Trophoblast cell (in vitro differentiated cells and primary cell): ENCODE measurements at regions not wholly inside any gene's neighbourhood (a gene's known extent, or its start where the extent isn't known, plus 50 kb on each side); places are given as distances from the start of the nearest gene placed in this dataset.
A peak's percentile ranks its signal among the peaks of the same experiment; 100 is the strongest.

Experiments used
- DNase-seq, 2 donors: peaks; one replicate each; pipeline ENCODE4 v3.0.0-alpha.2; 2016
- H2AFZ ChIP-seq: 2 replicates; pipeline ENCODE4 v1.6.1; 2013; ENCODE audit warnings: low read length, moderate library complexity, mild to moderate bottlenecking; ENCODE audit not compliant: insufficient read depth, poor library complexity
- H2AK5ac ChIP-seq: 2 replicates; pipeline ENCODE4 v1.6.1; 2013; ENCODE audit warnings: mild to moderate bottlenecking, low read length
- H2BK120ac ChIP-seq: 2 replicates; pipeline ENCODE4 v1.6.1; 2013; ENCODE audit warnings: low read length, mild to moderate bottlenecking, moderate library complexity; ENCODE audit not compliant: insufficient read depth, poor library complexity
- H2BK12ac ChIP-seq: 2 replicates; pipeline ENCODE4 v1.6.1; 2013; ENCODE audit warnings: mild to moderate bottlenecking, low read length, moderate library complexity
- H2BK5ac ChIP-seq: 2 replicates; pipeline ENCODE4 v1.6.1; 2013; ENCODE audit warnings: low read length, low read depth, moderate library complexity, mild to moderate bottlenecking; ENCODE audit not compliant: poor library complexity
- H3K14ac ChIP-seq: 2 replicates; pipeline ENCODE4 v1.6.1; 2013; ENCODE audit warnings: mild to moderate bottlenecking, low read length
- H3K18ac ChIP-seq: 2 replicates; pipeline ENCODE4 v1.6.1; 2013; ENCODE audit warnings: mild to moderate bottlenecking, low read length
- H3K23ac ChIP-seq: 2 replicates; pipeline ENCODE4 v1.6.1; 2013; ENCODE audit warnings: low read length
- H3K27ac ChIP-seq: 2 replicates; pipeline ENCODE4 v1.5.1; 2013; ENCODE audit warnings: low read depth, mild to moderate bottlenecking, inconsistent platforms, low read length, moderate library complexity
- H3K27me3 ChIP-seq: 2 replicates; pipeline ENCODE4 v1.6.1; 2013; ENCODE audit warnings: inconsistent platforms, mild to moderate bottlenecking, low read length, moderate library complexity; ENCODE audit not compliant: insufficient read depth
- H3K36me3 ChIP-seq, 2 experiments: 1 replicate in 1 of 2; 2 replicates in 1 of 2; pipeline ENCODE4 v1.6.1; 2013; ENCODE audit warnings: low read length in 2 of 2, mild to moderate bottlenecking in 2 of 2, moderate library complexity in 1 of 2; ENCODE audit not compliant: insufficient read depth in 2 of 2, control insufficient read depth in 1 of 2
- H3K4ac ChIP-seq: 2 replicates; pipeline ENCODE4 v1.6.1; 2013; ENCODE audit warnings: low read depth, mild to moderate bottlenecking, low read length, moderate library complexity
- H3K4me1 ChIP-seq, 2 experiments: 1 replicate in 1 of 2; 2 replicates in 1 of 2; pipeline ENCODE4 v1.6.1; 2013; ENCODE audit warnings: low read length in 2 of 2, mild to moderate bottlenecking in 2 of 2, moderate library complexity in 1 of 2; ENCODE audit not compliant: insufficient read depth in 2 of 2, control insufficient read depth in 1 of 2
- H3K4me2 ChIP-seq: 2 replicates; pipeline ENCODE4 v1.6.1; 2013; ENCODE audit warnings: inconsistent platforms, mild to moderate bottlenecking, low read length, moderate library complexity
- H3K4me3 ChIP-seq: 2 replicates; pipeline ENCODE4 v1.5.1; 2013; ENCODE audit warnings: mild to moderate bottlenecking, low read depth, low read length, inconsistent platforms
- H3K79me1 ChIP-seq: one replicate; pipeline ENCODE4 v1.6.1; 2013; ENCODE audit warnings: low read length
- H3K79me2 ChIP-seq: 2 replicates; pipeline ENCODE4 v1.6.1; 2013; ENCODE audit warnings: low read length, mild to moderate bottlenecking; ENCODE audit not compliant: control insufficient read depth, insufficient read depth, poor library complexity
- H3K9ac ChIP-seq: 2 replicates; pipeline ENCODE4 v1.6.1; 2013; ENCODE audit warnings: mild to moderate bottlenecking, low read length
- H3K9me3 ChIP-seq: 2 replicates; pipeline ENCODE4 v1.6.1; 2013; ENCODE audit warnings: low read depth, mild to moderate bottlenecking, control low read depth, inconsistent platforms, low read length; ENCODE audit not compliant: insufficient read depth
- H4K12ac ChIP-seq: 2 replicates; pipeline ENCODE4 v1.6.1; 2013; ENCODE audit warnings: low read depth, mild to moderate bottlenecking, low read length, moderate library complexity
- H4K8ac ChIP-seq: 2 replicates; pipeline ENCODE4 v1.6.1; 2013; ENCODE audit warnings: low read depth, mild to moderate bottlenecking, low read length, moderate library complexity
- H4K91ac ChIP-seq: one replicate; pipeline ENCODE4 v1.6.1; 2013; ENCODE audit warnings: low read depth, mild to moderate bottlenecking, low read length, moderate library complexity
- WGBS: extraction: QIAGEN DNeasy Blood & Tissue Kit; methylation state at CpG from one replicate; pipeline ENCODE4 v1.1.7; 2013; ENCODE audit warnings: missing lambda C conversion rate; ENCODE audit not compliant: insufficient read length, insufficient coverage; ENCODE audit errors: extremely low coverage; 5-methylcytosine and 5-hydroxymethylcytosine counted together

- Histone ChIP-seq H3K27me3 (no peaks in the 10 kb centered on the region), H2AK5ac (no peak overlapping the region), H3K4ac (no peak overlapping the region), H4K12ac (no peak overlapping the region), H3K23ac (no peak overlapping the region), H3K4me3 (no peak overlapping the region), H4K91ac (no peak overlapping the region), H3K36me3 (no peaks in the 10 kb centered on the region), H3K9ac (no peak overlapping the region), H3K14ac (no peak overlapping the region), H3K18ac (no peak overlapping the region), H3K79me2 (no peaks in the 10 kb centered on the region), H3K79me1 (no peaks in the 10 kb centered on the region), H3K9me3 (peaks cover 2% of the 10 kb centered on the region), H3K4me1 (no peaks in the 10 kb centered on the region), H4K8ac (no peak overlapping the region), H3K27ac (no peak overlapping the region), H2BK5ac (no peak overlapping the region), H3K4me2 (no peak overlapping the region), H2AFZ (no peak overlapping the region), H2BK120ac (no peak overlapping the region), H2BK12ac (no peak overlapping the region)
- no peak for DNase-seq
- WGBS = no CpG with 5 or more reads among the region's 2 CpGs
Observed at GRCh38 chr10:36380538-36380937, 738.4 kb upstream of the FZD8 start.

- Histone ChIP-seq H3K18ac (no peak overlapping the region), H2AFZ (no peak overlapping the region), H3K14ac (no peak overlapping the region), H3K79me1 (no peaks in the 10 kb centered on the region), H3K36me3 (no peaks in the 10 kb centered on the region), H4K8ac (no peak overlapping the region), H3K4me3 (no peak overlapping the region), H2BK120ac (no peak overlapping the region), H2BK12ac (no peak overlapping the region), H3K27ac (no peak overlapping the region), H3K23ac (no peak overlapping the region), H3K4me2 (no peak overlapping the region), H4K12ac (no peak overlapping the region), H2BK5ac (no peak overlapping the region), H3K27me3 (no peaks in the 10 kb centered on the region), H4K91ac (no peak overlapping the region), H3K4me1 (peaks cover 0 to 1% of the 10 kb centered on the region in 2 experiments), H3K9me3 (no peaks in the 10 kb centered on the region), H2AK5ac (no peak overlapping the region), H3K79me2 (no peaks in the 10 kb centered on the region), H3K4ac (no peak overlapping the region), H3K9ac (no peak overlapping the region)
- DNase-seq = peak in 1 of 2 donors; percentile 3
- WGBS = no CpG with 5 or more reads among the region's 3 CpGs
Observed at GRCh38 chr10:36375107-36375506, 733.0 kb upstream of the FZD8 start.

- Histone ChIP-seq H3K79me2 (no peaks in the 10 kb centered on the region), H3K4ac (no peak overlapping the region), H3K4me2 (no peak overlapping the region), H4K8ac (no peak overlapping the region), H2BK5ac (no peak overlapping the region), H4K91ac (no peak overlapping the region), H3K27me3 (no peaks in the 10 kb centered on the region), H3K36me3 (no peaks in the 10 kb centered on the region), H3K27ac (no peak overlapping the region), H2BK120ac (no peak overlapping the region), H2AFZ (no peak overlapping the region), H3K4me3 (no peak overlapping the region), H3K18ac (no peak overlapping the region), H4K12ac (no peak overlapping the region), H3K79me1 (no peaks in the 10 kb centered on the region), H3K9ac (no peak overlapping the region), H3K14ac (no peak overlapping the region), H2BK12ac (no peak overlapping the region), H2AK5ac (no peak overlapping the region), H3K9me3 (no peaks in the 10 kb centered on the region), H3K23ac (no peak overlapping the region), H3K4me1 (peaks cover 0 to 1% of the 10 kb centered on the region in 2 experiments)
- DNase-seq = no peak
- WGBS = no CpG with 5 or more reads among the region's 8 CpGs
Observed at GRCh38 chr10:36373424-36374096, 731.5 kb upstream of the FZD8 start.

GRCh38 chr10:36367362-36367761 is 725.3 kb upstream of the FZD8 start:
- H2BK12ac ChIP-seq = no peak overlapping the region
- no peaks in the 10 kb centered on the region for H3K9me3 ChIP-seq
- H3K4me1 ChIP-seq = peaks cover 0 to 3% of the 10 kb centered on the region in 2 experiments
- peaks cover 4% of the 10 kb centered on the region for H3K79me1 ChIP-seq
- no peak overlapping the region for H2AFZ ChIP-seq
- no peak overlapping the region for H3K18ac ChIP-seq
- no peak overlapping the region for H3K14ac ChIP-seq
- H2BK5ac ChIP-seq = no peak overlapping the region
- H3K36me3 ChIP-seq = no peaks in the 10 kb centered on the region
- H3K9ac ChIP-seq = no peak overlapping the region
- H4K8ac ChIP-seq = no peak overlapping the region
- no peak overlapping the region for H3K4me3 ChIP-seq
- H2BK120ac ChIP-seq = no peak overlapping the region
- H4K12ac ChIP-seq = no peak overlapping the region
- no peak overlapping the region for H3K4me2 ChIP-seq
- WGBS = no CpG with 5 or more reads among the region's 3 CpGs
- no peak overlapping the region for H3K23ac ChIP-seq
- H4K91ac ChIP-seq = no peak overlapping the region
- no peak overlapping the region for H3K27ac ChIP-seq
- DNase-seq = no peak
- no peak overlapping the region for H3K4ac ChIP-seq
- H3K79me2 ChIP-seq = no peaks in the 10 kb centered on the region
- H3K27me3 ChIP-seq = no peaks in the 10 kb centered on the region
- H2AK5ac ChIP-seq = no peak overlapping the region
